Left forelimb (tissue), 1 donor: ENCODE measurements at regions not wholly inside any gene's neighbourhood (a gene's known extent, or its start where the extent isn't known, plus 50 kb on each side); places are given as distances from the start of the nearest gene placed in this dataset.

ENCODE experiments used
- DNase-seq: peaks from one replicate; pipeline ENCODE4 v3.0.0-alpha.2; 2018; ENCODE audit warnings: low spot score

GRCh38 chr20:52921340-52921739, 50.8 kb upstream of the TSHZ2 start:
- no peak for DNase-seq

- DNase-seq = no peak
These were observed 53.8 kb upstream of the TSHZ2 start for GRCh38 chr20:52918311-52918710.

DNA sequence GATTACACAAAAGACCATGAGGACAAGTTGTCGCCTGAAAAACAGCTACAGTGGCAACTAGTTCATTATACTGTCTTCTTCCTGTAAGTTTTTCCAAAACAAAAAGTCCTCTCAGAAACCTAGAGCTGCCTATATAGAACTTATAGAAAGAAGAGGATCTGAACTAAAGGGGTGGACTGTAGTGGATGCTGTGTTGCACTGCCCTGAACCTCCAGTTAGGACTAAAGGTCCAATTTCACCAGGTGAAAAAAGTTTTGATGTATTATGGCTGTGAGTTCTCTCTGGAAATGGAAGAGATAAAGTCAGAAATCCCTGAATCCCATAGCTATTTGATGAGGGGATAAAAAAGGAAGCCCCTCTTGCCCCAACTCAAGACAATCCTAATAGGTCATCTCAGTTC, 56.6 kb upstream of the TSHZ2 start:
- DNase-seq = no peak

DNA sequence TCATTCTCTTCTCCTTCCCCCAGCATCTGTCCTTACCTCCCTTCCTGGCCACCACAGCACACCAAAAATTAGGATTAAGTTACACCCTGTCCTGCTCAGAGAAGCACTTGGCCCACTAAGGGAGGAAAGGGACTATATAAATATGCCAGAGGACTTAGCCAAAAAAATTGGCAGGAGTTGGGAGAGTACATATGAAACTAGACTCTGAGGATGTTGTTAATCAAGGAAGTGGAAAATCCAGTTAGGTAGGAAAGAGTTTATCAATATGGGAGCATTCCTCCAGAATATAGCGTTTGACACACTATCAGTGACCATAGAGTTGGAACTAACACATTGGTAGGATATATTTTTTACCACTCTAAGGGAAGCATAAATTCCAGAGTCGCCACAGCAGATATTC, 57.3 kb upstream of the TSHZ2 start:
- DNase-seq = no peak

DNA sequence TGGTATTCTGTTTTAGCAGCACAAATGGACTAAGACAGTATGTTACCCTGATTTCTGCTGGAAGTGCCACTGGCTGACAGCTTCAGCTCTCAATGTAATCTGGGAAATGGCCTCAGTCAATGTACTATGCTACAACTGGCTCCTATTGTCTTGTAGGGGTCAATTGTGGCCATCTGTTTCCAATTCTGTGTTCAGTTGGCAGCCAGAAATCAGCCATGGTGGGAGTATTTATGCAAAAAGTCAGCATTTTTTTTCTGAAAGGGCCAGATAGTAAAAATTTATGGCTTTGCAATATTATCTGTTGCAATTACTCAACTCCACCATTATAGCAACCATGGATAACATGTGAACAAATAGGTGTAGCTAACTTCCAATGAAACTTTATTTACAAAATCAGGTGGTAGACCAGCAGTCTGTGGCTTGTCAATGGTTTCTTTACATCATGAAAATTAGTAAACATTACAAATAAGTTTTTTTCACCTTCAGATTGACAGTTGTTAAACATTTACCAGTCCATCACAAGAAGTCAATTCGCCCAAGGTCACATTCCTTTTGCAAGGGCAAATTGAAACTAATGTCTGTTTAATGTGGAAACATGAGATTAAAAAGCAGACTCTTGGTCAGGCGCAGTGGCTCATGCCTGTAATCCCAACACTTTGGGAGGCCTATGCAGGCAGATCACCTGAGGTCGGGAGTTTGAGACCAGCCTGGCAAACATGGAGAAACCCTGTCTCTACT, 58.3 kb upstream of the TSHZ2 start:
- no peak for DNase-seq

DNA sequence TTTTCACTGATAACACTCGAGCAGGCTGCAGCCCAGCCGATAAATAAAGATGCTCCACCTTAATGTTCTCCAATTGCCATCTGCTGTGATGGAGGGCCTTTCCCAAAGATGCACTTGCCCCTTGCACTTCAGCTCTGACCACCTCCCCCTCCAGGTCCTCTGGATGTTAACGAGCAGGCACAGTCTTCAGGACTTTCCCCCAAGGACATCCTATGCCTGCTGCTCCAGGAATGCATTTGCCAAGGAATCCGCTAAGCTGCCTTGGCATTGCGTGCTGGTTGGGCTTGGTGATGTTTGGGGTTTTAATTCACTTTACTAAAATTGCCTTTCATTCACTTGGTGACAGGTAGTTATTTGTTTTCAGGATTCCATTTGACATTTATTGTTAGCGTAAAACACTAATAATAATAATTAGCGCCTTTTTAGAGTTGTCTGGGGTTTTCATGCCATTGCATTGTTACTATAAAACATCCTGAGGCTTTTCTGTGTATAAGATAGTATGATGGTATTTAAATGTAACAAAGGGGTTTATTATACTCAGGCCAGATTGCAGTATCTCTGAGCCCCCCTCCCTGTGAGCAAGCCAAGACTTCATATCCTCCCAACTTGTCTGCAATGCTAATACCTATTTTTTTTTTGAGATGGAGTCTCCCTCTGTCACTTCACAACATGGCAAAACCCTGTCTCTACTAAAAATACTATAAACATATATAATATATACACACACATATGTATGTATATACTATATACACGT, 66.7 kb upstream of the TSHZ2 start:
- DNase-seq = no peak

DNA sequence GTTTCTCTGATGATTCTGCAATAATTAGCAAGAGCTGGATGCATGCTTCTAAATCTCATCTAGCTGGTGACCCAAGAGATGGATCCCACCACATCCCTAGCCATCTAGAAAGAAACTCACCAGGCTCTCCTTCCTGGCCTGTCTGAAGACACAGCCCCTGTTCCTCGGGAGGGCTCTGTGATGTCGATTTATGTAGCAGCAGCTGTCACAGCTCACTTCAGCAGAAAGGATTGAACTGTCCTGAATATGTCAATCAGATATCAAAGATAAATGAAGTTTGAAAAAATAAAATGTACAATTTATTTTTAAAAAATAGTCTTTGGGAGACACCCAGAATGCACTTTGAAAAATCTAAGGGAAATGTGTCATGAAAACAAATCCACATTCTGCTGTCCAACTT, 67.3 kb upstream of the TSHZ2 start:
- no peak for DNase-seq

GRCh38 chr20:52899041-52899608, 73.0 kb upstream of the TSHZ2 start:
- DNase-seq = no peak

GRCh38 chr20:52896348-52896747, 75.8 kb upstream of the TSHZ2 start:
- DNase-seq = no peak

DNA sequence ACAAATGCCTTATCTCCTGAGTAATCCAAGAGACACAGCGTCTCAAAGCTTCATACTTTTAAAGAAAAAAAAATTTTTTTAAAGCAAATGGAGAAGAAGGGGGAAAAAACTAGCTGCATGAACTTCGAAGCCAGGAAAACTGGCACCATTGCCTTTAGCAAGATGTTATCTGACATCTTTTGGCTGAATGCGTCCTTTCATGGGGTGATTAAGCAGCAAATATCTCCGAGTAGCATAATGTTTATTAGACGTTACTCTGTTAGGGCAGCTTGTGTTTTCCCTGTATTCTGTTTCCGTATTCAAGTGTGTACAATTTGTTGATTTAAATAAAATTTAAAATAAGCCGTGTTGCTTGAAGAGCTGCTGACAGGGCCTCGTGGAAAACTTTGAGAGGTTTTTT, 76.5 kb upstream of the TSHZ2 start:
- no peak for DNase-seq

DNA sequence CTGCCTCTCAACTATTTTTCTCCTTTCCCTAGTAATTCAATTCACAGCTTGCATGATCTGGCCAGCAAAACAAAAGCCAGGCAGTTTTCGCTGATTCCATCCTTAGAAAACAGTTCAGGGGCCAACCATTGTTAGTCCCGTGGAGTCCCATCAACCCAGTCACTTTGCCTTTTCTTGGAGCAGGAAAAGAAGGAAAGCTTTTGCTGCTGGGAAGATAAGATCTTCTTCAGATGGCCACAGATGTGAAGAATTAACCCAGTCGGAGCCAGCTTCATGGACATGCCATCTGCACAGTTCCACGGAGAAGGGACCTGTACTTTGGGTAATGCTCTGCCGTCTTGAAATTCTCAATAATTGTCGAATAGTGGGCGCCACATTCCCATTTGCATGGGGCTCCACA, 76.9 kb upstream of the TSHZ2 start:
- no peak for DNase-seq

DNA sequence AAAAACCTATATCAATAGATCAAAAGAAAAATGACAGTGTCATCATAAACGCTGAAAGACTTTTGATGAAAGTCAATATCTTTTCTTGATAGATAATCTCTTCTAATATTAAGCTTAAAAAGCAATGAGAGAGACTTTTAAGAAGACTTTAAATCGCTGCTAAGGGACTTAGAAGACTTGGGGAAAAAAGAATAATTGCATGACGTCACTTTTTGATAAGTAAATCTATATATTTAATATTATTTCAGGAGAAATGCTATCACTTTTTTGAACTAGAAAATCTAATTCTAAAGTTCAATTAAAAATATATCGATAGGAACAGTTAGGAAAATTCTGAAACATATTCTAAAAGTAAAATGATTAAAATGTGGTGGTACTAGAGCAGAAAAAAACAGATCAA, 78.7 kb upstream of the TSHZ2 start:
- DNase-seq = no peak

GRCh38 chr20:52892023-52892422, 80.1 kb upstream of the TSHZ2 start:
- DNase-seq = no peak

GRCh38 chr20:52890130-52890529, 82.0 kb upstream of the TSHZ2 start:
- DNase-seq = no peak

DNA sequence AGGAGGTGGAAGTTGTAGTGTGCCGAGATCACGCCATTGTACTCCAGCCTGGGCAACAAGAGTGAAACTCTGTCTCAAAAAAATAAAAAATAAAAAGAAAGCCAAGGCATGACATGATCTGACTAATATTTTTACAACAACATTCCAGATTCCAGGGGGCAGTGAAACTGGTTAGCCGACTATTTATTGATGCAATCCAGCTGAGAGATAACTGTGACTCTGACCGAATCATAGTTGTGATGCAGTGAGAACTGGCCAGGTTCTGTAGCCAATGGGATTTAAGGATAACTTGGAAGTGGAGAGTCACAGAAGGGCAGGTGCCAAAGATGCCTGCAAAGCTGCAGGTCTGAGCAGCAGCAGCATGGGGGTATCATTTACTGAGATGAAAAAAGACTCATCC, 82.9 kb upstream of the TSHZ2 start:
- no peak for DNase-seq

DNA sequence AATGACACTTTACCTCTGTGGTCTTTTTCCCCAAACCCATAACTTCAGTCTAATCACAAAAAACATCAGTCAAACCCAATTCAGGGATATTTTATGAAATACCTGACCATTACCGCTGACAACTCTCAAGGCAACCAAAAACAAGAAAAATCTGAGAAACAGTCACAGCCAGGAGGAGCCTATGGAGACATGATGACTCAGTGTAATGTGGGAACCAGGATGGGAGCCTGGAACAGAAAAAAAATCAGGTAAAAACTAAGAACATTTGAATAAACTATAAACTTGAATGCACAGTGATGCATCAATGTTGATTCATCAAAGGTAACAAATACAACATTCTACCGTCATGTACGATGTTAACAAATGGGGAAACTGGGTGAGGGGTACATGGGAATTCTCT, 84.1 kb upstream of the TSHZ2 start:
- no peak for DNase-seq

DNA sequence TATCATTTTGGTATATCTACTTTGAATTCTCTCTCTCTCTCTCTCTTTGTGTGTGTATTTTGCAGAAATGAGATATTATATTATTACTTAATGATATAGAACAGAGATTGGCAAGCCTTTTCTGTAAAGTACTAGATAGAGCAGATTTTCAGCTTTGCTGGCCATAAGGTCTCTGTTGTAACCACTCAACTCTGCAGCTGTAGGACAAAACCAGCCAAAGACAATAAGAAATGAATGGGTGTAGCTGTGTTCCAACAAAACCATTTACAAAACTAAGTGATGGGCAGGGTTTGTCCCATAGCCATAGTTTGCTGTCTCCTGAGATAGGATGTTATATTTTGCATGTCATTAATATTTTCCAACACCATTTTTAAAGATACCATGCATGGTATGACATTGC, 91.2 kb upstream of the TSHZ2 start:
- no peak for DNase-seq

GRCh38 chr20:52880259-52880658, 91.9 kb upstream of the TSHZ2 start:
- DNase-seq = no peak

DNA sequence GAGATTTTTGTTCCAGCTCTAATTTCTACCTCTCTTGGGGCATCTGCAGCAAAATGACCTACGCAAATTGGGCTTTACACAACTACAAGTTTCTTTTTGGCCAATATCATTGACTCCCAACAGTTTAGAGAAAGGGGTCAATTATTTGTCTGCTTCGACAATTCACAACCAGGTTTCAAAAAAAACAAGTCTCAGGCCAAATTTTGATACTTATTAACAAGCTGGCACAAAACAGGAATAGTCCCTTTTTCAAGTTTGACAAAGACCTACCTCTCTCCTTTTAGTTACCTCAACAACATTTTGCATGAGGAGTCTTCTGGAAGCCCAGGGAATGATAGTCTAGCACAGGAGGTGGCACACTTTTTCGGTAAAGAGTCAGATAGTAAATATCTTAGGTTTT, 97.9 kb upstream of the TSHZ2 start:
- DNase-seq = no peak

- DNase-seq = no peak
These were observed 102.3 kb upstream of the TSHZ2 start for GRCh38 chr20:52869698-52870501.

DNA sequence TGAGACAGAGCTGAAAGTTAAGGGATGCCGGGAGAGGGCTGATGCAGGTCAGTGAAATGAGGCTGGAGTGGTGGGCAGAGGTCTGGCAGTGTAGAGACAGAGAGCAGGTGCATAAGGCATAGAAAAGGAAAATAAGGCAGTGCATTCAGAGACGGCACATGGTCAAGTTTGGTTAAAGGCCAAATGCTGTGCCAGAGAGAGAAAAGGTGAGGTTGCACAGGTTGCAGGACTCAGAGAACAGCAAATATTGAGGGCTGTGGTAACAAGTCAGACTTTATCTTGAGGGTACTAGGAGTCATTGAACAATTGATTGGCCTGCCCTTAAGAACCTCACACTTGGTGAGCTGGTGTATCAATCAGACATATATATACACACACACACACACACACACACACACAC, 102.9 kb upstream of the TSHZ2 start:
- no peak for DNase-seq

DNA sequence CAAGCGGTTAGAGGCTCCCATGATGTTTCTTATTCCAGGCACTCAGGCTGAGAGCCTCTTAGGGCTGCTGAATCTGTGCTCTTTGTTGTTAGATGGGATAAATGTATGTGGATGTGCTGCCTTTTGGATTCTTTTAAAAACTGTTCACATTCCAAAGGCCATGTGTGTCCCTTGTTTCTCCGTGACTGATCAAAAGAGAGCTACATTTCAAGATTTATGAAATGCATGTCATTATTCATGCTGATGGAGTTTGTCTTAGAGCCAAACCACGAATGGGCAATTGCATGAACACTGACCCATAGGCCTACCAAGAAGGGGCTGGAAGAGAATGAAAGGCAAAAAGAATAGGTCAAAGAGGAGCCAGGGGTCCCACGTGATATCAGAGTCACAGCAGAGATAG, 104.9 kb upstream of the TSHZ2 start:
- no peak for DNase-seq
